Endothelial cell of hepatic sinusoid (primary cell): ENCODE measurements at regions not wholly inside any gene's neighbourhood (a gene's known extent, or its start where the extent isn't known, plus 50 kb on each side); places are given as distances from the start of the nearest gene placed in this dataset.

Source experiments
- in situ Hi-C: cut with HindIII; loops from 2 replicates; pipeline ENCODE4 v1.10.0; 2017; ENCODE audit warnings: low sequenced_read_pairs

DNA sequence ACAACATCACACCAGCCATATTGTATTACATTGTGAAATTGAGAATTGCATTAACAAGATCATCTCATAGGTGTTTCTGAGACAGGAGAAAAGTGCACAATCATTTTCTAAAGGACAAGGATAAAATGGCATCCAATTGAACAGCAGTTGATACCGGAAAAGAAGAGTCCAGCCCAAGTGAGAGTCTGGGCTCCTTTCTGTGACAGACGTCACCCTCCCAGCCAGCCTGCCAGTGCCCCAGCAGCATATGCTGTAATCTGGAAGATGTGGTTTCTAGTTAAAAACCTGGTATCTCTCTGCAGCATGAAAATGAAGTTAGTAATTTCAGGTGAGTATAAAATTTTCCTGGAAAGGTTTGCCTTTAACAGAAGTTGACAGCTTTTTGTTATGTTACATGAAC is 1531.7 kb upstream of the PIK3C3 start:
- in situ Hi-C loops, result no loop called here

DNA sequence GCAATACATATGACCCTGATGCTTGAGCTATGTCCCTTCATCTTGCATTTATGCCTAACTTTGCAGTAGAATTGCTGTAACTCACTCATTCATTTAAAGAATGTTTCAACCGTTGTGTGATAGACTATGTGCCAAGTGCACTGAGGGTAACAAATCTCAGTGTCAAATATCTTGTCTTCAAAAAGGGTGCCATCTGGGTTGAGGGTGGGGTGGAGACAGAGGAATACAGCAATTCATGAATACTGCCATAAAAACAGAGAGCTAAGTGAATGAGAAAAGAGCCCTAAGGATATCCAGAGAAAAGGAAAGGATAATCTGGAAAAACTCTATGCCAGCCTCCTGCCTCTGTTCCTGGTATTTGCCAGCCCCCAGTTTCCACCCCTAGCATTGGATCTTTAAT is 1534.4 kb upstream of the PIK3C3 start:
- in situ Hi-C loops, result no loop called here

DNA sequence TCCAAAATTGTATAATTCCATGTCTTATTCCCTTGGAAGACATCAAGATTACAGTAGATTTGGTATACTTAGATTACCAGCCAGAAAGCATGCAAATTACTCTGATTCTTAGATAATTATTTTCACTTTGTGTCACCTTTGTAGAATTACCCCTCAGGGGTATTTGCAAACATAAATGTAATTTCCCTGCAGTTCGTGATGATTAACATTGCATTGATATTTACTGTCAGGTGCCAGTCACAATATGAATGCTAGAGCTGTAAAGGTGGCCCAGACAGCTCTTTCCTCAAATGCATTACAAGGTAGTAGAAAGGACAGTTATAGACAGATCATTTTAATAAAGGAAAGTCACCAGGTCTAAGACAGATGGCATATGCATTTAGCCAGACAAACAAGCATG is 1537.5 kb upstream of the PIK3C3 start:
- in situ Hi-C loops, result no loop called here

DNA sequence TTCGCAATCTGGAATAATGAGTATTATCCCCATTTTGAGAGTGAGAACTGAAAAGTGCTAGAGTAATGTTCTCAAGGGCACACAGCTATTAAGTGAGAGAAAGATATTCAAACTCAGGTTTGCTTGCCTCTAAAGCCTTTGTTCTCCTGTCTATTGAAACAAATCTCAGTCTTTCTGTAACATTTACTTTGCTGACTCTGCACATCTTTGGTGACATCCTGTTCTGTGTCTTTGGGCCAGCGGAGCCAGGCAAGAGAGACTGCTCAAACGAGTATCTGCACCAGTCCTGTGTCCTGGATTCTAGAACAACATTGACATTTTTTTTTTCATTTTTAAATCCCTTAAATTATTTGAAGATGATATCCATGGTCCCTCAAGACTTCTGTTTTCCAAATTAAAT is 1539.2 kb upstream of the PIK3C3 start:
- in situ Hi-C loops, result no loop called here

DNA sequence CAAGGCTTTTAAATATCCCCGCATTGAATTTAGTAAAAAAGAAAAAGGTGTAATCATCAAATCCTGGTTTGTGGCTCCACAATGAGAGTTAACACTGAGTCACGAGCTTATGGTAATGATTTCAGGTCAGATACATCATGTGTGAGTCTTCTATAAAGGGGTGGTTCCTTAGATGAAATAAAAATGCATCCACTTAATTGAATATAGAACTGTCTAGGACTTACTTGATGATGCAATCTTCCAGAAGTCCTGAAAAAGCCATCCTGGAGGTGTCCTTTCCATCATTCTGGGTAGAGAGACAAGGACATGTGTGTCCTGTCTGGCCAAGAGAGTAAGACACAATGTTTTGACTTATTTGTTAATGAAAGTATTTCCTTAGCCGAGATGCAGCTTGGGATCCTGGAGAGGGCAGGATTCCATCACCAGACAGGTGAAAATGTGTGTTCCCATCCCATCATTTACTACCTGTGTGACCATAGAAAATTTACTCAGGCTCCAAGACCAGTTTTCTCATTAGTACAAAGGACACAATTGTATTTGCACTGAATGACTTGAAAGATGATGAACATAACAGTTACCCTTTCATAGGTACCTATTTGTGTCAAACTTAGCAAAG is 1539.8 kb upstream of the PIK3C3 start:
- in situ Hi-C loops, result no loop called here

DNA sequence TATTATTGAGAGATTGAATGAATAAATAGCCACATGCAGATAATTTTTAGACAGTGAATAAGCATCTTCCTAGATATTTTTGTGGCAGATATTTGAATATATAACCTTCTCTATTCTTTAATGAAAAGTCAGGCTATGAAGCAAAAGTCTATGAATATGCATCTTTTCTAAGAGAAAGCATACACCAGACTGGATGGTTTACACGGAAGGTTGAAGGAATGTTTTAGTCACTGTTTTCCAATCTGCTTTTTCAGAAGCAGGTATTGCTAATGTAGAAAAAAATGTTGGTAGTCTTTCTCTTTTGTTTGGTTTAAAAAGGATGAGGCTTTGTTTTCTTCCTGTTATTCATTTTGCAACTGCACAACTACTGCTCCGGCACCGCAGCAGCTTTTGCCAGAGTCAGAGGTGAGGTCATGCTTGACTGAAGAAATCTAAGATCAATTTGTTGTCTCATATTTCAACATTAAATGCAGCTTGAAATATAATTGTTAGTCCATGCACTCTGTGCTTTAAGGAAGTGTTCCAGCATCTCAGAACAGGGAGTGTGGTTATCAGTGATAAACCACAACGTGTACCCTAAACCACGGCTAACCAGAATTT is 1540.8 kb upstream of the PIK3C3 start:
- in situ Hi-C loops, result no loop called here

DNA sequence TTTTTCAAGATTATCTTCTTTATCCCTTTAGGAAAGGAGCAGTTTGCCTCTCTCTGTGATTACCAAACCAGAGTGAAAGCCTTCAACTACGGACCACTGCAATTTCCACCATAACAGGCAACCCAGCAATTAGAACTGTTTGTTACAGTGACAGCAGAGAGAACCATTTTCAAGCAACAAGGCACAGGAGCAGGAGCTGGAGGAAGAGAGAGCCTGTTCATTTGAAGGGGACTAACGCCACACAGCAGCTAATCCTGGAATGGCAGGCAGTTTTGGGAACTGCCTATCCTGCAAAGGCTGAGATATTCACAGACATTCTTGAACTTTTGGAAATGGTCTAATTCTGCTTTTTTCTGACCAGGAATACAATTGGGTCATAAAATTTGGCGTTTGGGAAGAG is 1541.9 kb upstream of the PIK3C3 start:
- in situ Hi-C loops, result no loop called here

DNA sequence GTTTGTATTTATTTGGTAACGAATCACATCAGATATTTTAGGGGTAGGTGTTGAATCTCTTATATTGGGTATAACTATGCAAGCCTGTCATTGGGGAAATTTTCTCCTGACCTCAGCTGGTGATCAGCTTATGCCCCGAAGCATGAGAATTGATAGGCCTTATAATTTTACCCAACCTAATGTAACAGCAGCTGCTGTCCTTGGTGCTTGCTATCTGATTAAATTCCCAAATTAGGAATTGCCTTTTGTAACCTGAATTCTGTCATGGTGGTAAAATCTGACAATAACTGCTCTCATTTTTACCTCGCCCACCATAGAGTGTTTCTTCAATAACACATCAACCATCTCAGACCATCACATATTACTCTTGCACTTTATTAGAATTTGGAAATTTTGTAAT is 1542.6 kb upstream of the PIK3C3 start:
- in situ Hi-C loops, result no loop called here

DNA sequence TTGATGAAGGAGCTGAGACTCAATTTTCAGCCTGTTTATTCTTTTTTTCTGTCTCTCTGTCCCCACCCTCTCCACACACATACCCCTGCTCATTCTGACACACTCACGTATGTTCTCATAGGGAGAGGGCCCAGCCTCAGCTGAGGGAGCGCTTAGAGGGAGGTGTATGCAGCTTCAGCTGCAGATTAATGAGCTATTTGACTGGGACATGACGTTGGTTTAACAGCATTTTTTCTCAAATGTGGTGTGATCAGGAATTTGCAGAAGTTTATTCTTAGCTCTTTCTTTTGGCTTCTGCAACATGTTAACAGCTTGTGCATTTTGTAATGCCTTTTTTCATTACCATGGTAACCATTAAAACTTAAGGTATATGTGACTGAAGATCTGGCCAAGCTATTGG is 1547.1 kb upstream of the PIK3C3 start:
- in situ Hi-C loops, result no loop called here

DNA sequence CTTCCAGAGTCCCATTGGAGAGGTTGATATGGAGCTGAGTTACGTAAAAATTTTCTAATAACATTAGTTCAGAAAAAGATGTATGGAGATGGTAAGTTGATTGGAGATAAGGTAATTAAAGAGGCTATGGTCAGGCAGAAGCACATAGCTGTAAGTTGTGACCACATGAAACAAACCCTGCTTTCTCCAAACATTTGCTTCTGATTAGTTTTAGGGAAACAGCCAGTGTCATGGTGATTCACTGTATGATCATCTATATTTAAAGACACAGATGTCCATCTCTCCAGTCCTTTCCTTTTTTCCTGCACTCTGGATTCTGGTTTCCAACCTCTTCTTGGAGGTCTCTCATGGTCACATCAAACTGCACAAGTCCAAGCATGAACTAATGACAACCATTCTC is 1550.8 kb upstream of the PIK3C3 start:
- in situ Hi-C loops, result no loop called here

DNA sequence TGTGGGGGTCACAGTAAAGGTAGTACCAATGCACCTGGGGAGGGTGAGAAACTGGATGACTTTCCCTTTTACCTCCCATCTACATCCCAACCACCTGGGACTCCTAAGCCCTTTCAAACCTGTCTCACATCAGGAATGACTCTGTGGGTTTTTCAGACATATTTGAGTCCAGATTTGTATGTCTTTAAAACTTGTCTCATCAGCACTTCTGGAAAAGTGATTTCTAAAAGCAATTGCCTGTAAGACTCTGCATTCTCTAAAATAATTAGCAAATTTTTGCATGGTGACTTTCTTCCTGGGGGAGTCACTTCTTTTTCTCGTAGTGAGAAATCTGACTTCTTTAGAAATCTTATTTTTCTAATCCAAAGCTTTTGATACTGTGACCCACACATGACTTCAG is 1553.0 kb upstream of the PIK3C3 start:
- in situ Hi-C loops, result no loop called here

DNA sequence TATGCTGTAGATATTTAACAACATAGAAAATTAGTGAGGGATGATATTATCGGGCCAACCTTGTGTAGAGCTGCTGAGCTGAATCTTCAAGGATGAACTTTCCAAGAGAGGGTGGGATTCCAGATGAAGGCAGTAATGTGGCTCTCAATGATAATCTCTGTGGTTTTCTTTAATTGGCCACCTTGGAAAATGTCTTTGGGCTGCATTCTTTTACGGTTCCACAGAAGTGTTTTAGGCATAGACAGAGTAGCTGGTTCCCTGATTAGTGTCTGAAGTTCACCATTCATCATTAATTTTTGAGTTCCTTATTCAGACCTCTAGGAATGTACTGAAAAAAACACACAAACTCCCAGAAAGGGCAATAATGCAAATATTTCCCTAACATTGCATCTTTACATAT is 1566.9 kb upstream of the PIK3C3 start:
- in situ Hi-C loops, result no loop called here

DNA sequence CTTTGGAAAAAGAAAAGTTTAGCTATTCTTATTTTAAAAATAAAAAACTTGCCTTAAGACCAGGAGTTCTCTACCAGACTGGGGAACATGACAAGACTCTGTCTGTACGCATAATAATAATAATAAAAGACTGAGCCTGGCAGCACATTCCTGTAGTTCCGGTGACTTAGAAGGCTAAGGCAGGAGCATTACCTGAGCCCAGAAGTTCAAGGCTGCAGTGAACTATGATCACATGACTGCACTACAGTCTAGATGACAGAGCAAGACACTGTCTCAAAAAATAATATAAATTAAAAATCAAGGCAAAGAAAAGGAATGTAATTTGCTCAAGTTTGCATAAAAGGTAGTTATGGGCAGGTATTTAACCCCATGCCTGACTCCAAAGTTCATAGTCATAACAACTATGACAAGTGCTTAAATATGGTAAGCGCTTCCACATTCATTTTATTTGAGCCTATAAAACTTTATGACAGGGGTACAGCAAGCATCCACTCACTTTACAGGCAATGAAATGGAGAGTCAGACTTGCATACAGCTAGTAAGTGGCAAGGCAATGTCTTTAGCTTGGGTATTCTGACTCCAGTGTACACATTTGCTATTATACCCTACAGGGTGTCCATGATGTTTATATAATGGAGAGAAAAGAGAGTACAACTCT is 1567.8 kb upstream of the PIK3C3 start:
- in situ Hi-C loops, result no loop called here

DNA sequence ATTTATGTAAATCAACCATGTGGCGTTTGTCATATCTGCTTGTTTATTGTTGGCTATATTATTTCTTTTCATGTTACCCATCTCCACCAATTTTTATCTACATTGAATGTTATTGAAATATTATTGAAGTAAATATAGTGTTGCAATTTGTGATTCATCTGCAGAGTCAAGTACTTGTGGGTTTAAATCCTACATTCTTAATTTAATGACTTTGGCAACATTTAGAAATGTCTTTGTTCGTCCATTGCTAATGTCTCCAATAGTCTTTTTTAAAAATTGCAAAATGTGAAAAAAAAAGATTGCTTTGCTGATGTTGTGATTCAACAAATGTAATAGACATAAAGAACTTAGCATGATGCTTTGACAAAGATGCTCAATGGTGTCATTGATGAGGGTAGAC is 1572.8 kb upstream of the PIK3C3 start:
- in situ Hi-C loops, result no loop called here

DNA sequence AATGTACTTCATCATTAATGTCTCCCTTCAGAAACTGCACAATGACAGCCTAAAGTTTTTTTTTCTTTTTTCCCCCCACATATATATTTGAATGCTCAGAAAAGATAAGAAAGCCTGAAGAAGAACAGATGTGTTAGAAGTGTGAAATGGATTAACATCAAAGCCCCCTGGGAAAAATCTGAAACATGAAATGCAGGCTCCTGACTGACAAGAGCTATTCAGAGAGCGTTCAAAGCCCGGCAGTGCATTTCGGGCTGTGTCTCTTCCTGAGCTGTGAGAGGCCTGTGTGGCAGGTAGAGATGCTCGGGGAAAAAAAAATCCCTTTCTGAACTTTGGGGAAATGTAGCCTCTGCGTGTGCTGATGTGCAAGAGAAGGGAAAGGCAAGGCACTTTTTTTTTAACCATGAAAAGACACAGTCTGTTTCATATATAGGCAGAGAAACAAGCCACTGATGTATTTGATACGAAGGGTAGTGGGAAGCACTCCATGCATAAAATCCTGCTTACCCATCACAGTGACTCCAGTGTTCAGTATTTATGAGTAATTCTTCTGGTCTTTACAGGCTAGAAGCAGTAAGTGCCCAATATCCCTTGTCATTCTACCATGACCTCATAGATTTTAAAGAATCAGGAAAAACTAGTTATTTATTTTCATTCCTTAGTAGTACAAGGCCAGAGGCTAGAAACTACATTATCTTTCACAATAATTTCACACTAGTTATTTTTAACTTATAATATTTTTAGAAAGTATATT is 1574.2 kb upstream of the PIK3C3 start:
- in situ Hi-C loops, result no loop called here

DNA sequence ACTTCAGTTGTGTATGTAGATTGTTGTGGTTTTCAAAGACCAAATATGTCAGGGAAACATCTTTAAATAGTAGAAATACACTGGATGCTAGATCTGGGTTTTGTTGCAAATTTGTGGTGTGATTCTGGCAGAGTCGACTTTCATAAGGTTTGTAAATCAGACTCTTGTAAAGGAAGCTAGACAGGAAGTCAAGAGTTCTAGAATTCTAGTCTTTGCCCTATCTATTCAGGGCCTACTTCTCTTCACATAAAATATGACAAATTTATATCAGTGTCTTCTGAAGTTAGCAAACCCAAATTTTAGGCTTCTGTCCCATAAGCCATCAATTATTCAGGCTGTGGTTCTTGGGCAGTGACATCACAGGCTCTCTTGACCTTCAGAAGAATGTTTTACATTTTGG is 1579.2 kb upstream of the PIK3C3 start:
- in situ Hi-C loops, result no loop called here

DNA sequence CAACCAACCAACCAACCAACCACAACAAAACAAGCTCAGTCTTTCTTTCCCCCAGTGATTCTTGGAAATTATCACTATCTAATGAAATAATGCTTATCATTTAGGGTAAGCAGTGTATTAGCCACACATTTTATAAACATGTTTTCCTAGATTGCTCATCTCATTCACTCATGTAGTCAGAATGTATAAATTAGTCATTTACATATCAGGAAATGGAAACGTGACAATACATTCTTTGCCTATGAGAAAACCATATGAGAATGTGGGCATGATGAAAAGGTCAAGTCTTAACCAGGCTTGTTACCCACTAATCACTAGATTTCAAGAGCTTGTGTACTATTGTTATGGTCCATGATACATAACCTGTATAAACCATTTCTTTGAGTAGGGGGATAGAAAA is 1583.4 kb upstream of the PIK3C3 start:
- in situ Hi-C loops, result no loop called here

DNA sequence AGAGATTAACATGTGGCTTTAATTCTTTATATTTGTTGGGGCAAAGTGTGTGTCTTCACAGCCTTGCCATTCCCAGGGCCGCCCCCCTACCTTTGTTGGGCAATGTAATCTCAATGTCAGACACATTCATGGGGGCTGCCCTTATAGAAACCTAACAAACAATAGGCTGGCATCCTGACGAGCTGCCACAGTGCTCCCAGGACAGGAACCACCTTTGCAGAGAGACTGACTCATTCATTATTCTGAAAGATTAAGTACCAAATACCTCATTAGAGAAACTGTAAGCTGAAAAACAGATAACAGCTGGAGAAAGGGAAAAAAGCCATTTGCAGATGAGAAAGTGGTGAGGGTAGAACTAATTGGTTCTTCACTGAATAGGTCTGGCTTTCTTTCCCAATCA is 1587.5 kb upstream of the PIK3C3 start:
- in situ Hi-C loops, result no loop called here

DNA sequence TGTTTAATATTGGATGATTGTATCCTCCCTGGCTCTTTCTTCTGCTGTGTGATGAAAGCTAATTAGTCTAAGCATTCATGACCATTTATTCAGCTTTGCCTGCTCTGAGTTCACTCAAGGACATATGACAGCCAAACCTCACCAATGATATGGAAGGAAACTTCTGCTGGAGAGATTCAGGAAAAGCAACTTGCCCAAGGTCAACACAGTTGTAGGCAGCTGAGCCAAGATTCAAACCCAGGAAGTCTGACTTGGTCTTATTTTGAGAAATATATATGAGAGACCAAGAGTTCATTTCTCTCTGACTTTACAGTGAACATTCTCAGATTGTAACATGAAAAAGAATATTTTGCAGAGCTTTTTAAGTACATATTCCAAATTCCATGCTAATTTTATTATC is 1588.5 kb upstream of the PIK3C3 start:
- in situ Hi-C loops, result no loop called here

DNA sequence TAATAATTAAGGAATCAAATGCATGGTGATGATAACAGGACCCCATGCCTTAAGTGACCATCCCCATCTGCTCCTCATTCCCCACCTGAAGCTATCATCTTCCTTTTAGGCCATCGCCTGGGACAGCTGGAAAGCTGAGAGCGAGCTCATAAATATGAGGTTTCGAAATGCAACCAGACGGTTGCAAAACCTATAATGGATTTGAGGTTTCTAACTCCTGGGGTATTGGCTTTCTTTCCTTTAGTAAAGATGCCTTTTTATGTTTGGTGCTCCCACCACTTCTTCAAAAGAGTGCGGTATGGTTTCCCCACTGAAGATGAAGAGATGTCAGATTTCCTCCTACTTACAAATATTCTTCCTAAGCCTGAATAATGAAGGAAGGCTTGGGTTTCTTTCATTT is 1589.5 kb upstream of the PIK3C3 start:
- in situ Hi-C loops, result no loop called here

DNA sequence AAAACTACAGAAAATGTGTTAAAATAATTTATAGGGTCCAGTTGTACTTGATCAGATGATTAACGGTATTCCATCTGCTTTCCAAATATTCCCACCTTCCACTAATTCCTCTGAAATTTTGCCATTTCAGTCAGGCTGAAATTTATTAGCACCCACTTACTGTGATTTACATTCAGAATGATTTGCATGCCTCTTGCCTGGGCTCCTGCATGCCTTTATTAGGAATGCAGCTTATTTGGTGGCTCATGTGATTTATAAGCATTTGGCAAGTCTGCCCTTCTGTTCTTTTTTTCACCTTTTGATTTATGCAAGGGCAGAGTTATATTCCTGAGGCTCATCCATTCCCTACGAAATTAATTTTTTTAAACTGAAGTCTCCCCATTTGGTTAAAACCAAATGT is 1594.5 kb upstream of the PIK3C3 start:
- in situ Hi-C loops, result no loop called here

DNA sequence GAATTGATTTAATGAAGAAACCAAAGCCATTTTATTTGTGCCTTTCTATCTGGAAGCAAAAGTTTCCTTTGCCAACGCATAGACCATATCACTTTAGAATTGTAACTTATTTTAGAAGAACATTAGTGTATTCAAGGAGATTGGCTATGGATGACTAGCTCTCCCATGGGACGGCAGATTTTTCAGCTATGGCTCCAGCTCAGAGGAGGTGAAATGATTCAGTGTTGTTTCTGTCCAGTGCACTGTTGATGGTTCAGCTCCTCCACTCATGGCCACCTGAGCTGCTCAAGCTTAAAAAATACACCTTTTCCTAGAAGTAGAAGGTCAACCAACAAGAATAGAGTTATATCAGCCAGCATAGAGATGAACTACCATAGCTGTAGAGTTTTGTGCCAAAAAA is 1597.5 kb upstream of the PIK3C3 start:
- in situ Hi-C loops, result no loop called here
